ENCODE measurements at regions not wholly inside any gene's neighbourhood (a gene's known extent, or its start where the extent isn't known, plus 50 kb on each side); places are given as distances from the start of the nearest gene placed in this dataset.

GRCh38 chr7:16345979-16346958 lies 75.1 kb downstream of the CRPPA start:
- no peak overlapping the region for H3K27ac ChIP-seq (ENCODE audit: low read depth, low read length, poor library complexity, severe bottlenecking)
- BruUV-seq (replicated peaks): no TSS peak
- H3K9me3 ChIP-seq (ENCODE audit: low read depth, low read length, poor library complexity, severe bottlenecking): peaks cover 6% of the 10 kb centered on the region
- no peak for DNase-seq (ENCODE audit: low spot score)
- H3K27me3 ChIP-seq (replicated peaks; ENCODE audit: insufficient read depth, low read depth, low read length, poor library complexity): no peaks in the 10 kb centered on the region
- no peak for TF ChIP-seq EZH2 (IDR thresholded peaks at IDR 0.05; ENCODE audit: borderline replicate concordance, low read depth, low read length, poor library complexity, severe bottlenecking)
- intact Hi-C loops (cut with micrococcal nuclease; ENCODE audit: unreplicated experiment): no loop called here
- ChIA-PET CTCF (no interaction called here), POLR2A (ENCODE audit: low non-redundant PET) (no interaction called here)
- H3K4me3 ChIP-seq (ENCODE audit: low read depth, low read length, poor library complexity, severe bottlenecking): no peak overlapping the region
- H3K36me3 ChIP-seq (ENCODE audit: insufficient read depth, low read length, poor library complexity, severe bottlenecking): no peaks in the 10 kb centered on the region
- H3K4me1 ChIP-seq (ENCODE audit: insufficient read depth, low read length, poor library complexity, severe bottlenecking): no peaks in the 10 kb centered on the region

- Histone ChIP-seq H3K4me1 (ENCODE audit: insufficient read depth, low read length, poor library complexity, severe bottlenecking) (no peaks in the 10 kb centered on the region), H3K27ac (ENCODE audit: low read depth, low read length, poor library complexity, severe bottlenecking) (no peak overlapping the region), H3K36me3 (ENCODE audit: insufficient read depth, low read length, poor library complexity, severe bottlenecking) (no peaks in the 10 kb centered on the region), H3K9me3 (ENCODE audit: low read depth, low read length, poor library complexity, severe bottlenecking) (peaks cover 6% of the 10 kb centered on the region), H3K27me3 (replicated peaks; ENCODE audit: insufficient read depth, low read depth, low read length, poor library complexity) (no peaks in the 10 kb centered on the region), H3K4me3 (ENCODE audit: low read depth, low read length, poor library complexity, severe bottlenecking) (no peak overlapping the region)
- no TSS peak for BruUV-seq (replicated peaks)
- intact Hi-C loops (cut with micrococcal nuclease; ENCODE audit: unreplicated experiment): no loop called here
- CTCF ChIA-PET: no interaction called here
- DNase-seq (ENCODE audit: low spot score): no peak
- POLR2A ChIA-PET (ENCODE audit: low non-redundant PET): no interaction called here
- TF ChIP-seq CTCF (conservative IDR thresholded peaks at IDR 0.05; ENCODE audit: low read depth, low read length): no peak
- TF ChIP-seq EZH2 (IDR thresholded peaks at IDR 0.05; ENCODE audit: borderline replicate concordance, low read depth, low read length, poor library complexity, severe bottlenecking): no peak
Measured at GRCh38 chr7:16344927-16345326, 76.4 kb downstream of the CRPPA start.

GRCh38 chr7:16343612-16344011 lies 77.7 kb downstream of the CRPPA start:
- intact Hi-C loops (cut with micrococcal nuclease; ENCODE audit: unreplicated experiment): no loop called here
- CTCF ChIA-PET: no interaction called here
- no TSS peak for BruUV-seq (replicated peaks)
- no peak for DNase-seq (ENCODE audit: low spot score)
- Histone ChIP-seq H3K36me3 (ENCODE audit: insufficient read depth, low read length, poor library complexity, severe bottlenecking) (no peaks in the 10 kb centered on the region), H3K27ac (ENCODE audit: low read depth, low read length, poor library complexity, severe bottlenecking) (no peak overlapping the region), H3K4me1 (ENCODE audit: insufficient read depth, low read length, poor library complexity, severe bottlenecking) (no peaks in the 10 kb centered on the region), H3K27me3 (replicated peaks; ENCODE audit: insufficient read depth, low read depth, low read length, poor library complexity) (no peaks in the 10 kb centered on the region), H3K4me3 (ENCODE audit: low read depth, low read length, poor library complexity, severe bottlenecking) (no peak overlapping the region), H3K9me3 (ENCODE audit: low read depth, low read length, poor library complexity, severe bottlenecking) (peaks cover 6% of the 10 kb centered on the region)
- TF ChIP-seq CTCF (conservative IDR thresholded peaks at IDR 0.05; ENCODE audit: low read depth, low read length) (no peak), EZH2 (IDR thresholded peaks at IDR 0.05; ENCODE audit: borderline replicate concordance, low read depth, low read length, poor library complexity, severe bottlenecking) (no peak)
- POLR2A ChIA-PET (ENCODE audit: low non-redundant PET): no interaction called here

All from A673 (cell line).